Tibial nerve (tissue), 4 donors: ENCODE measurements at regions not wholly inside any gene's neighbourhood (a gene's known extent, or its start where the extent isn't known, plus 50 kb on each side); places are given as distances from the start of the nearest gene placed in this dataset.

Source experiments
- EP300 ChIP-seq, 2 donors: sonication (generic); formaldehyde crosslinking; IDR thresholded peaks; one replicate each; pipeline ENCODE4 v1.6.1; 2017; ENCODE audit warnings: antibody characterized with exemption in 2 of 2, mild to moderate bottlenecking in 1 of 2
- TF ChIP-seq, protein P1 (sequence below), 5 experiments: fragments of 200-600 bp in 3 of 5; fragments of 450-650 bp in 2 of 5; sonication (generic) in 3 of 5; IDR thresholded peaks; one replicate each; pipeline ENCODE4 v1.5.1; 2016 to 2019; ENCODE audit warnings: antibody characterized with exemption in 5 of 5, mild to moderate bottlenecking in 3 of 5, moderate library complexity in 2 of 5

DNA sequence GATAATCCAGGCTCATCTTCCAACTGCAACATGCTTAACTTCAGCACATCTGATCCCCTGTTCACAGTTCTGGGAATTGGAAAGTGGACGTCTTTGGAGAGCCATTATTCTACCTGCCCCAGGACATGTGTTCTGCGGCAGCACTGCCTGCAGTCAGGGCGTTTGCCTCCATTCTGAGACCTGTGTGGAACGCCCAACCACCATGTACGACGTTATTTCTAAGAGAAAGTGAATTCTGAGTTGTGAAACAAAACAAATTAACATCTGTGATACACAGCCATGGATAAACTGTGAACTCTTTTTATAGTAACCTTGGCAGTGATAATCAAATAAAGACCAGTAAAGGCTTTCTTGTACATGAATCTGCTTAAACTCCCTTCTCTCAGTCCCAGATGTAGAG lies 195.8 kb downstream of the AASDH start:
- TF ChIP-seq, protein P1, sequence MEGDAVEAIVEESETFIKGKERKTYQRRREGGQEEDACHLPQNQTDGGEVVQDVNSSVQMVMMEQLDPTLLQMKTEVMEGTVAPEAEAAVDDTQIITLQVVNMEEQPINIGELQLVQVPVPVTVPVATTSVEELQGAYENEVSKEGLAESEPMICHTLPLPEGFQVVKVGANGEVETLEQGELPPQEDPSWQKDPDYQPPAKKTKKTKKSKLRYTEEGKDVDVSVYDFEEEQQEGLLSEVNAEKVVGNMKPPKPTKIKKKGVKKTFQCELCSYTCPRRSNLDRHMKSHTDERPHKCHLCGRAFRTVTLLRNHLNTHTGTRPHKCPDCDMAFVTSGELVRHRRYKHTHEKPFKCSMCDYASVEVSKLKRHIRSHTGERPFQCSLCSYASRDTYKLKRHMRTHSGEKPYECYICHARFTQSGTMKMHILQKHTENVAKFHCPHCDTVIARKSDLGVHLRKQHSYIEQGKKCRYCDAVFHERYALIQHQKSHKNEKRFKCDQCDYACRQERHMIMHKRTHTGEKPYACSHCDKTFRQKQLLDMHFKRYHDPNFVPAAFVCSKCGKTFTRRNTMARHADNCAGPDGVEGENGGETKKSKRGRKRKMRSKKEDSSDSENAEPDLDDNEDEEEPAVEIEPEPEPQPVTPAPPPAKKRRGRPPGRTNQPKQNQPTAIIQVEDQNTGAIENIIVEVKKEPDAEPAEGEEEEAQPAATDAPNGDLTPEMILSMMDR (IDR thresholded peaks at IDR 0.05) = no peak
- no peak for TF ChIP-seq EP300 (IDR thresholded peaks at IDR 0.05)
